ENCODE measurements at regions not wholly inside any gene's neighbourhood (a gene's known extent, or its start where the extent isn't known, plus 50 kb on each side); places are given as distances from the start of the nearest gene placed in this dataset.

DNA sequence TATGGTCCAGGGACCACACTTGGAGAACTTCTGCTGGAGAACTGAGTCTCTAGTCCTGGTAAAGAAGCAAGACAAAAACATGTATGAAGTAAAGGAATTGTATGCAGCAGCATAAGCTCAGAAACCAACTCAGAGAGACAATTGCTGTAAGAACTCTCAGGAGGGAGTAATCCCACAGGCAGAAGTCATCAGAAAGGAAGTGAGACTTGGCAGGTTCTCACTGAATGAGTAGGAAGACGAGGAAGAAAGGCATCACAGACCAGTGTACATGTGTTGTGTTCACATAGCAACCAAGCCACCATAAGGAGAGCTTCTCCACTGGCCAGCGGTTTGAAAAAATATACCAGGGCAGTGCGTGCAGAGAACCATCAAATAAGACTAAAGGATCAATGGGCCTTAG lies 57.9 kb upstream of the FST start:
- no peak for DNase-seq

DNA sequence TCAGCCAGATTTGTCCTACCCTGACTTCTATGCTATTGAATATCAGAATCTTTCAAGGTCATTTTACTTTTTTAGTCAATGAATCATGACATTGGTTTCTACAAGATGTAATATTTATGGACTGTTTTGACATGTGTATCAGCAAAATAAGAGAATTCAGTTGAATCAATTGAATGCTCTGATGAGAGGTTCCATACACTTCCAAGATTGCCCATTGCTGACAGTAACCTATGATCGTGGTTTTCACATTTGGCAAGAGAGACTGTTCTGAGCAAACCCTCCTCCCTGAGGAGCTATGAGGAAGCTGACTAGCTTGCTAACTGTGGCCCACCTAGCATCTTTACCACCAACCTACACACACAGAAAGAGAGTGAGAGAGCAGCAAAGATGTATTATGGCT lies 56.7 kb upstream of the FST start:
- no peak for DNase-seq

GRCh38 chr5:53424686-53425615 lies 55.5 kb upstream of the FST start:
- no peak for DNase-seq

DNA sequence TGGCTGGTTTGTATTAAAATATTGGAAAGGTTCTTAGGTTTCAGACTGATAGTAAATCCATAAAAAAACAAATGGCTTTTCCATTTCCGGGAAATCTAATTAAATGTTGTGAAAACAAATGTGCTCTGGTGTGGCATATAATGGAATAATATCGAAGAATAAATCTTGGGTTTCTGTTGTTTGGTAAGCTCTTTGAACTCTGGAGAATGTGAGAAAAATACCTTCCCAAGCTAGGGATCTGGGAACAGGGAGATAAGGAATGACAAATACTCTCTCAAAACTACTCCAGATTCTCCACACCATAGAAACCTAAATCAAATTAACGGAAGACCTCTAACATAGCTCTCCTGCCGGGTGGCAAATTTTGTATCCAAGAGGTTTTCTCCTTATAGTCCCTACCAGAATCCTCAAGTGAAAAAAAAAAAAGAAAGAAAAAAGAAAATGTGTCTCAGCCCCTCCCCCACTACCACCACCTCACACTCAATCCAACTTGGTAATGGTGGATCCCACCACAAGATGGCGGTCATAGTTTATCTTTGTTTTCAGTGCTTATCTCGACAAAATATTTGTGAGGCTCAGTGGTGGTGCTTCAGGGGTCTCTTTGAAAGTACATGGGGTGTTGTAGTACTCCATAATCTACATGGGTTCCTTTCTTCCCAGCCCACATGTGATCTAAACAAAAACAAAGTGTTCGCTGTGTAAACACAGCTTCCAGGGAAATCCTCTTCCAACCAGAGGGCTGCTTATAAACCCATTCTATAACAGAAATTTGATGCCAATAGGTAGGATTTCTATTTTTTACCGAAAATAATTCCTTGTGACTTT lies 54.5 kb upstream of the FST start:
- peak; percentile 31 to 37 for DNase-seq

DNA sequence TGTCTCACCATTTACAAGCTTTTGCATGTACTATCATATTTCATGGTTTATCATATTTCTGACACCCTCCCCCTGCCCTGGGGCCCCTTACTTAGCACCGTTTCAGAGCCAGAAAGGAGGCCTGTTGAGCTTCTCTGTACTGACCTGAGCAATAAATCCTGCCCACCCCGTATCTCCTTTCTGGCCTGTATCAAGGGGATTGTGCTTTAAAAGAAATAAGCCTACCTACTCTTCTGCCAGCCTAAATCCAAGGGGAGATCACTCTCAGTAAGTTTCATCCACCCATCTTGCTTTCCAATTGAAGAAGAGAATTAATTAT lies 54.0 kb upstream of the FST start:
- DNase-seq, result no peak

GRCh38 chr5:53426878-53427277 lies 53.6 kb upstream of the FST start:
- no peak for DNase-seq

DNA sequence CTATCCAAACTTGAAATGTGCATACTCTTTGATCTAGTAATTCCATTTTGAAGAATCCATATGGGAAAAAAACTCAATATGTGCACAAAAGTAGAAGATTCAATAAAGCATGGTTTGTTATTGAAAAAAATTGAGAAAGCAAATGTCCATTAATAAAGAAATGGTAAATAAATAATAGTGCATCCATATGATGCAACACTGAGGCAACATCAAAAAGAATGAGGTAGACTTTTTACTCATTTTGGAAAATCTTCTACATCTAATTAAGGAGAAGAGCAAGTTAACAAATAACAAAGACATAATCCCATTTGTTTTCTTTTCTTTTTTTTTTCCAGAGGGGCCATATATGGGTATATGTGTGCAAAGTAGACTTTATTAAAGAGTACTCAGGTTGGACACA lies 52.5 kb upstream of the FST start:
- no peak for DNase-seq

- DNase-seq, result no peak
These were observed 50.7 kb upstream of the FST start for GRCh38 chr5:53429706-53430105.

DNA sequence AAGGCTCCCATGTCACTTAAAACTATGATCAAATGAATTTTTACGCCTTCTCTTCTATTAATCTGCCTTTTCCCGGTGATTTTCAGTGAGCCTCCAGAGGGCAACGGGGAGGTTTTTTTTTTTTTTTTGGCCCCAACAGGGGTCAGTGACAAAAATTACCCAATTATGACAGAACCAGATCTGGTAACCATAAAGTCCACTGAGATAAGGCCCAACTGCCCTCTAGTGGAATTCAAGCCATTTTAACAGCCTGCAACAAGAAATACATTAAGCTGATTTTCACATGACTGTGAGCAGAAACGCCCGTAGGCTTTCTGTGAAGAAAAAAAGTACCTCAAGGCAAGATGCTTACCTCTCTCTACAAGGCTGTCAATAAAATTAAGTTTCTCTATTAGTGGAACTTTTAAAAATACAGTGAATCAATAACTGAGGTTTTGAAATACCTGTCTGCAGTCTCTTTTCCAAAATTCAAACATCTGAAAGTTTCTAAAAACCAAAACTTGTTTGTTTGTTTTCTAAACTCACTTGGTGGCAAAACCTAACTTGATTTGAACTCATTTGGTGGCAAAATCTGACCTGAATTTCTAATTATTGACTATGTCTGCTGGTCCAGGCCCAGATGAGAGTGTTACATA lies 49.7 kb upstream of the FST start:
- no peak for DNase-seq

All from NCI-H187 (cell line).